ENCODE measurements at regions not wholly inside any gene's neighbourhood (a gene's known extent, or its start where the extent isn't known, plus 50 kb on each side); places are given as distances from the start of the nearest gene placed in this dataset.

- TF ChIP-seq CTCF (IDR thresholded peaks at IDR 0.05) (no peak), POLR2A (IDR thresholded peaks at IDR 0.05) (no peak)
Measured at GRCh38 chr7:26510231-26510957, 218.7 kb downstream of the SNX10 start.
